Activated CD4-positive, alpha-beta T cell treated with anti-CD3 and anti-CD28 coated beads, Interleukin-2, Interleukin-4, amounts not matched to agents 100 ng/mL and 50 ng/mL, durations not matched to agents 16 hours and 8 hours (primary cell): ENCODE measurements at regions not wholly inside any gene's neighbourhood (a gene's known extent, or its start where the extent isn't known, plus 50 kb on each side); places are given as distances from the start of the nearest gene placed in this dataset.

Source experiments
- DNase-seq: peaks from one replicate; pipeline ENCODE4 v3.0.0-alpha.2; 2020; ENCODE audit warnings: low spot score

DNA sequence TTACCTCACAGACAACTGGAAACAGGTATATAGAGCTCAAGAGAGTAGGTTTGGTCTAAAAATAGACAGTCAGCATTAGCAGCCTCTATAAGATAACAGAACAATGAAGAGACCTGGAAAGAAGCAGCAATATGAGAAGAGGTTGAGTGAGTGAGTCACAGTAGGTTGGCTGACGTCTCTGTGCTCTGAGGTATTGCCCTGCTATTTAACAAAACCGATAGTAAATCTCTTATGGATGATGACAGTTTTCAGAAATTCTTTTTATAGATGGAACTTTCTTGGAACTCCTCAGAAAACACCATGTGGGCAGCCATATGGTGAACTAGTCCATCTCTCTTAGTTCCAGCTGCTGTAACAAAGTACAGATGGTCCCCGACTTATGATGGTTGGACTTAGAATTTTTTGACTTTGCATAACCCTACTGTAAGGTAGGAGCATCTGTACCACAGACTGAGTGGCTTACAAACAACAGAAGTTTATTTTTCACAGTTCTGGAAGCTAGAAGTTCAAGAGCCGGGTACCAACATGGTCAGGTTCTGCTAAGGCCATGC lies 123.5 kb downstream of the MBD2 start:
- no peak for DNase-seq

DNA sequence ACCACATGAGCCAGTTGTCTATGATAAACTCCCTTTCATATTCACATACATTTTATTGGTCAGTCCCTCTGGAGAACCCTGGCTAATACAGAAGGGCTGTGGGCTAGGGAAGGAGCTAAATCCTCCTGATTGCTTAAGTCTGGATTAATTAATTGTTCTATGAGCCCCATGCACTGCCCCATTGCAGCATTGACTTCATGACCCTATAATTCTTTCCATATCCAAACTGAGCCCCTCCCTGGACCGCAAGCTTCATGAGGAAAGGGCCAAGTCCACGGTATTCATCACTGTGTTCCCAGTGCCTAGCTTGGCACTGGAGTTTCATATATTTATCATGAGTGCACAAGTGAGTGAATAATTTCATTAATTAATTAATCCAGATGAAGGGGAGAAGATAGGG lies 124.0 kb downstream of the MBD2 start:
- no peak for DNase-seq

DNA sequence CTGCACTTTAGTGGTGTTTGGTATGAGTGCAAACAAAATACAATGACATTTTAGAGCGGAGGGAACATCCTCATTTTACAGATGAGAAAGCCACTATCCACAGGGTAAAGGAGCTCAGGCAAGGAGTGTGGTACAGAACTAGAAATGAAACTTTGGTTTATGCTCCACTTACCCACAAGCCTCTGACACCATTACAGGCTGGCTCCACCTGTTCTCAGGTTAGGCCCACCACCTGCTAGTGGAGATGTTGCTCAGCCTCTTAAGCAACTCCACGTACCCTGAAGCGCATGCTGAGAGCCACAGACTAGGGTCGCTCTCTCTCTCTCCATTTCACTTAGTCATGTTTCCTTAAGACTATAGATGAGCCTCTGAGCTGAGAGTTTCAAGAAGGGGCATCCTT lies 130.0 kb downstream of the MBD2 start:
- DNase-seq, result no peak

DNA sequence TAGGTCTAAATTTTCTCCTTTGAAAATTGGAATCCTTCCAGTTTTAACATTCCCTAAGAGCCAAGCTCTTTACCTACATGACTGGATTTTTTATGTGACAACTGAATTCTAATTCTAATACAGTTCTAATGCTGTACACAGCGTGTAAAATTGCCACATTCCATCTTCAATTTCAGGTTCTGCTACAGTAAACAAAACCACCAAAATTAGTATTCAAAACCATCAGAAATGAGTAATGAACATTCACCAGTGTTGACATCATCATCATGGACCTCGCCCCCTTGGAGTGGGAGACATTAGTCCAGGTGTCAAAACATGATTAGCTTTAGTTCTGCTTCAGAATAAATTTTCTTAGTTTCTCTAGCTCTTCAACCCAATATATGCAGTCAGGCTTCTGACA lies 133.6 kb downstream of the MBD2 start:
- DNase-seq, result no peak

DNA sequence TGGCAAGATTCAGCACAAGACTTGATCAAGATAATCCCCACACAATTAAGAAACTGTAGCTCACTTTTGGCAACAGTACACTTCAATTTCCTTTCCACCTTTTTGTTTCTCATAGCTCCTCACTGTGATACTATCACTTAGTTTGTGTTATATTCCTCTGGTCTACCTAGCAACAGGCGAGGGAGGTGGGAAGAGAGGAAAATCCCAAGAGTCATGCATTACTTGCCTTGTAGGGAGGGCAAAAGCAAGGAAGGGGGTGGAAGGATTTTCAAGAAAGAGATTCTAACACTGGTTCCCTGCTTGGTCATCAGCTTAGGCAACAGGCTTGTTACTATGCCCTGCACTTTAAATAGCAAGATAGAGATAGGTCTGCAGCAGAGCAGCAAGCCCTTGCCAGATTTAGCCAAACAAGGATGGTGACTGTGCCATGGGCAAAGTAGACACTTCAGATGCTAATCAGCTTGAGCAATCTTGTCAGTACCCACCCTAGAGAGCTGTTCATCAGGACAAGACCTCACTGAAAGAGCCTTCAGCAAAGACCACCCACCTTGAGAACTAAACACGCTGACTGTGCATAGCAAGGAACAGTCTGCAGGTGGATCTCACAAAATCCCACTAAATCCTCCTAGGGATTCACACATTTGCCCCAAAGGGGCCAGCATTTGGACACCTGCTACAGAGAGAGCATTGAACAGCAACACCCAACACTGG lies 134.6 kb downstream of the MBD2 start:
- DNase-seq, result no peak

DNA sequence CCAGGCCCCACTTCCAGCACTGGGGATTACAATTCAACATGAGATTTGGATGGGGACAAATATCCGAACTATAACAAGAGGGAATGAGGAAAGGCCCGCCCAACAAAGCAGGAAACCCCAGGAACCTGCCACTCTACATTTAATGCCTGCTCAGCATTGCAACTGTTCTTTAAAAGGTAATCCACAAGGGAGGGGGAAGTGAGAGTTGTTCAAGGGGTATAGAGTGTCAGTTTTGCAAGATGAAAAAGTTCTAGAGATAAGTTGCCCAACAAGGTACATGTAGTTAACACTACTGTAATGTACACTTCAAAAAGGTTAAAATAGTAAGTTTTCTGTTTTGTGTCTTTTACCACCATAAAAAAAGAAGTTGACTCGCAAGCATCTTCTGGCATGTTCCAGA lies 137.6 kb downstream of the MBD2 start:
- no peak for DNase-seq

DNA sequence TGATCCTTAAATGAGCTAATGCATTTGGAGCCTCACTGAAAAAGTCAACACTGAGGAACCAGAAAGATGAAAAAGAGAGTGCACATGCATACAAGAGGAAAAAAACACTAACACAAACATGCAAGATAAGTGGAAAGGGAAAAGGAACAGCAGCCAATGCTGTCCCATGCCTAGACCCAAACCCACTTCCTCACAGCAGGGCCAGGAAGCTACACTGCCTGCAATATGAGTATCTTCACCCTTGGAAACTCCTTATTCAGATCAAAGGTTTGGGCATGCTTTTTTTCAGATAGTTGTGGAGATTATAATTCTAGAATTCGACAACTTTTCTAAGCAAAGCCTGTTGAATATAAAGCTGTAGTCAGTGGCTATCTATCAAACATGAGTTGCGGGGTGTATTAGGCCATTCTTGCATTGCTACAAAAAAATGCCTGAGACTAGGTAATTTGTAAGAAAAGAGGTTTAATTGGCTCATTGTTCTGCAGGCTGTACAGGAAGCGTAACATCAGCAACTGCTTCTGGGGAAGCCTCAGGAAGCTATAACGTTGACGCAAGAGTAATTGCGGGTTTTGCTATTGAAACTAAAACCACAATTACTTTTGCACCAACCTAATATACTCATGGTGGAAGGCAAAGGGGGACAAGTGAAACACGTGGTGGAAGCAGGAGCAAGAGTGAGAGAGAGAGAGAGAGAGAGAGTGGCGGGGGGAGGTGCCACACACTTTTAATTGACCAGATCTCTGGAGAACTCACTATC lies 138.2 kb downstream of the MBD2 start:
- DNase-seq, result peak; percentile 3

DNA sequence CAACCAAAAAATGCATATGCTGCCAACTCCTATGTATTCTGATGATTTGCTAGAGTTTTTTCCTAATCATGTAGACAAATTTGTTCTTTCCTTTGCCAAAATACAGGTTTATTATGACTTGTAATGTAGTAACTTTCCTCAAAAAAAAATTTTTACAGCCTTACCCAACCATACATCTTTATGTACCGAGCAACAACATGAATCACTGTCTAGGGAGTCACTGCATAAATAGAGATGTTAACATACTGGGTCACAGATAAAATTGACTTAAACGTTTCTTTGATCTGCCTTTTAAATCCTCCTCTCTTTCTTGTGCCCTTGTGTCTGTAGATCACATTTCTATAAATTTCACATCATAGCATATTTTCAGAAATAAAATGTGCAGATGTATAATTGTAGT lies 143.6 kb downstream of the MBD2 start:
- no peak for DNase-seq

DNA sequence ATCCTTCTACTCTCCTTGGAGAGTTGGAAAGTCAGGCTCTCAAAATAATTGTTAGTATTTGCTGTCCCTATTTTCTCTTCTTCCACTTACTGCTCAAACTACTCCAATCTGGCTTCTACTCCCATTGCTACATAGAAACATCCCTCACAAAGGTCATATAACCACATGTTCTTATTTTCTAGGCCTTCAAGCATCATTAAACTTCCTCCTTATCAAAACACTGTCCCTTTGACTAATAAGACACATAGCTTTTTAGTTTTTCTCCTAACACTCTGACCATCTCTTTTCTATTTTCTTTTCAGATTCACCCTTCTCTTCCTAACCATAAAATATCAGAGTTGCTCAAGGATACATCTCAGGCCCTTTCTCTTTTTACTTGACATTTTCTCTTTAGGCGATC lies 148.3 kb downstream of the MBD2 start:
- no peak for DNase-seq

DNA sequence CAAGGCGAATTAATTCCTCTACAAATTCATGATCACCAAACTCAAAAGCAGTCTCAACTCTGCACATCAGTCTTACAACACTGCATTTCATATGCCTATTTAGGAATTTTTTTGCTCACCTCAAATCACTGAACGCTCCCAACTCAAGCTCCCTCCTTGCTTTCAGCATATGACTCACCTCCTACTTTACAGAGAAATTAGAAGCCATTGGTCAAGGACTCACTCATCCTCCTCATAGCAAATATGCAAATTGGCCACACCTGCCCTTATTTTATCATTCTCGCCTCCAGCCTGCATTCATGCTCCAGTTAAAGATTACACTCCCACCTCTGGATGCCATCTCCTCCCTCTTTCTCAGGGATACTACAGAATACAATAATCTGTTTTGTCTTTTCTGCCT lies 148.8 kb downstream of the MBD2 start:
- DNase-seq, result no peak

DNA sequence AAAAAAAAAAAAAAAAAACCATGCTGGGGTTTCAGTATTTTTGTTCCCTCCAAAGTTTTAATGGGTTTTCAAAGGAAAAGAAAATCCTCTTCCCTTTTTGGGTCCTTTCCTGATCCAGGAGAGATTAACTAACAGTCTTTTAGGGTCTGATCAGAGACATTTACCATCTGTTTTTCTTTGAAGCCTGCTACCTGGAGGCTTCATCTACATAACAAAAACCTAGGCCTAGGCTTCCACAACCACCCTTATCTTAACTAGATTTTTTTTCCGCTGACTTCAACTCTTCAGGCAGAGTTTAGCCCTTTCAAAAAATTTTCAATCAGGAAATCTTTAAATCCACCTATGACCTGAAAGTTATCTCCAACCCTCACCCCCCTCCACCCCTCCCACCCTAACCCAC lies 154.7 kb downstream of the MBD2 start:
- DNase-seq, result no peak

DNA sequence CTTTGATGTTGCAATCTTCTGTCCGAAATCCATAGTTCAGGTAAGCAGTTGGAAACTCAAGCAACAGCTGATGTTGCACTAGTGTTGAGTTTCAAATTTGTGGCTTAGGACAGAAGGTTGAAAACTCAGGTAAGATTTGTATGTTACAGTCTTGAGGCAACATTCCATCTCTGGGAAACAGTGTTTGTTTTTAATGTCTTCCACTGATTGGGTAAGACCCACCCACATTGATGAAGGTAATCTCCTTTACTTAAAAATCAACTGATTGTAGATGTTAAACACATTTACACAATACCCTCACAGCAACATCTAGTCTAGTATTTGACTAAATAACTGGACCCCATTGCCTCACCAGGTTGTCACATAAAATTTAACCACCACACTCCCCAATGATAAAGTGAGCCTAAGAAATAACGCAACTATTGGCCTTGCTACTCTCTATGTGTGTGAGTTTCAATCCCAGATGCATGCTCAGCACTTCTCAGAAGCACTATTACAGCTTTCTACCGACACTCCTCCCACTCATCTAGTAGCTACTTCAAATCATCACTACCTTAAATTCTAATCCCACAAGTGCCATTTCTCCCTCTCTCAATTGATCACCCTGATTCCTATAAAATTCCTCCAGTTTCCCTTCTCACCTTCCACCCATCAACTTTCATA lies 164.0 kb downstream of the MBD2 start:
- no peak for DNase-seq

DNA sequence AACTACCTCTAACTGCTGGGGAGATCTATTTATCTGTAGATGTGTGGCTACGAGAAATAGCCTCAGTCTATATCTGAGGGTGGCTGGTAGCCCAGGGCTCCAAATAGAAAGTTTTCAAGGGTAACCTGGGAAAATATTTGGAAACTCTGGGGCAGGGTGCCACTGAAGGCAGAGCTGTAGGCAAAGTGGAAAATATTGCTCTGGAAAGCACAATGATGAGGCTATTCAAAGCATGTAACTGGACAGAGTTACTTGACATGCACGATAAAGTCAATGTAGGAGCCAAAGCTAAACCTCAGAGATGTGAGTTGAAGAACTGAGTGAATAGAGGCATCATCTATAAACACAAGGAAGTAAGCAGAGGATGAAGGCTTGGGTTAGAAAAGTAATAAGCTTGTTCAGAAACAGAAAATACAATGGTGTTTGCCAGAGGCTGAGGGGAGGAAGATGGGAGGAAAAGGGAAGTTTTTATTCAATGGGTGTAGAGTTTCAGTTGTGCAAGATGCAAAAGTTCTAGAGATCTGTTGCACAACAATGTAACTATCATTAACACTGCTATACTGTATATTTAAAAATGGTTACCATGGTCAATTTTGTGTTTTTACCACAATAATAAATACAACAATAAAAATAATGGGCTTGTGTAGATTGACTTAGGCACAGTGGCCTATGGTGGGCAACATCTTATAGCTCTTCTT lies 171.6 kb downstream of the MBD2 start:
- DNase-seq, result no peak

DNA sequence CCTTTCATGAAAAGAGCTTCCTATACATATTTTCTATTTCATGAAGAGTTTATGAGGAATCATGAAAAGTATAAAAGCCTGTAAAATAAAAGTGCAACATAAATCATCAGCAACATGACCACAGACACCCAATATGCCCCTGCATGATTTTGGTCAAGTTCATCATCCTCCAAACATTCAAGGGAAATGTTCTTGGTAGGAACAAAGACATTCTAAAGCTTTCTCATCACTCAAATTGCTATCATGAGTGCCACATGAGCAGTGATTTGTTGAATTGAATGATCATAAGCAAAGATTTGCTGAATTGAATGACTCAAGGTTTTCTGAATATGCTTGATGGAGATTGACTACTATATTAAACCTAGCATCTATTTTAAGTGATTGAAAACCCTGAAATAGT lies 172.2 kb downstream of the MBD2 start:
- no peak for DNase-seq

DNA sequence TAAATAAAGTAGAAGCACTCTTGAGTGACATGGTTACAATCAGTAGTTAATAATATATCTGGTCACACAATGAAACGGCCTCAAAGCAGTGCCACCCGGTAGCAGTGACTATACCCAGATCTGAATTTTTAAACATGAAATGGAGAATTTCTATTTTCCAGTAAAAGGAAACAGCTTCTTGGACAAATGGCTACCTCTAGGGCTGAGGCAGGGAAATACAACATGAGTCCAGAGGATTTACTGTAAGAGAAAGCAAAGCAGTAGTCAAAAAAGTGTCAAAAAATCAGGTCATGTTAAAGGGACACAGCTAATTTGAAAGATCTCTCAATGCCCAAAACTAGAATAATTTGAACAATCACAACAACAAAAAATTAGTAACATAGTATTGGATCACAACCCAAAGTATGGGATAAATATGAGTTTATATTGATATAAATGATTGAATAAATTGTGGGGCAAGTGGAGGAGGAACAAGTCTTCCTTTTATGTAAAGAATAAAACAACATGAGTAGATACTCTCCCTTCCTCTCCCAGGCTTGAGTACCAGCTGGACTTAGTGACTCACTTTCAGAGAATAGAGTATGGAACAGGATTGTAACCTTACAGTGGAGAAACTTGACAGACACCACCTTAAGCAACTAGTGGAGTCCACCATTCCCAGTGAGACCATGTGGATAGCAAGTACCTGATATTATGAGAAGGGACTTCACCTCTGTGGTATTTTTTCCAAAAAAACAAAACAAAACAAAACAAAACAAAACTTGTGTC lies 180.8 kb downstream of the MBD2 start:
- no peak for DNase-seq

DNA sequence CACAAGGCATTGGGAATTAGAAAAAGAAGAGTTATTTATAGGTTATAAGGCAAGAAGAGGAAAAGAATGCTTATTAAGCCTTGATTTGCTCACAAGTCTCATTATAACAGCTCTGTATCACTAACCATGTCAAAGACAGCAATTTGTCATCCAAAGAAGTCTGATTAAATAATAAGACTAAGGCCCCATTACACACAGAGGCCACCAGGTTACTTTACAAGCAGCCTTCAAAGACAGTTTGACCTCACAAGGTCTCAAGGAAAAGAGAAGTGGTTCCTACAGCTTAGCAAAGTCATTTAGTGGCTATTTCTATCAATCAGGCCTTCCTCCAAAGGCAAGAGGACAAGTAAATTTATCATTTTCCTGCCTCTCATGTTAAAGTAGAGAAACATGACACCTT lies 188.5 kb downstream of the MBD2 start:
- no peak for DNase-seq

DNA sequence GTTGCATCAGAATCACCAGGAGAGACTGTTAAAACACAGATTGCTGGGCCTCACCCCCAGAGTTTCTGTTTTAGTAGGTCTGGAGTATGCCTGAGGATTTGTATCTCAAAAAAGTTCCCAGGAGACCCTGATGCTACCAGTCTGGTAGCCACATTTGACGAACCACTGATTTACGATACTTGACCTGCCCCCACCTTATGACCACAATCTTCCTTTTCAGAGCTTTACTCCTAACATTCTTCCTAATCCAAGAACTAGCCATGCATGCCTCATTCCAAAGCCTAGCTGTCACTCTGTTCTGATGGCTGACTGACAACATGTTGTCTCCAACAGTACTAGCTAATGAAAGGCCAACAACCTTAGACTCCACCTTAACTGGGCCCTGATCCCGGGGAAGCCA lies 191.4 kb downstream of the MBD2 start:
- DNase-seq, result no peak

DNA sequence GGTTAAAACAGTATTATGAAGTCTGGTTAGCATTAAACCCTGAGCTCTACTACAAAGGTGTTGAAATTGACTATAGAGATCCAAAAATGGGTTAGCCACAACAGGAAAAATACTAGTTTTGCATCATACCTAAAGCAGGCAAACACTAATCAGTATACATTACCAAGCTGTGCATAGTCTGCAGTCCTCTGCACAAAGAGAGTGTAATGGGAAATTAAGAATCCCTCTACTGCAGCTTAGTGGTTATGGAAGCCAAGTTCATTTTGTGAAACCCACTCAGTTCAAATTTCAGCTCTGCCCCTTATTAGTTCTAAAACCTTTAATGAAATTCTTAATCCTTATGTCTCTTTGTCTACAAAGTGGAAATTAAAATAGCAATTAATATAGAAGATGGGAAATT lies 192.1 kb downstream of the MBD2 start:
- no peak for DNase-seq

DNA sequence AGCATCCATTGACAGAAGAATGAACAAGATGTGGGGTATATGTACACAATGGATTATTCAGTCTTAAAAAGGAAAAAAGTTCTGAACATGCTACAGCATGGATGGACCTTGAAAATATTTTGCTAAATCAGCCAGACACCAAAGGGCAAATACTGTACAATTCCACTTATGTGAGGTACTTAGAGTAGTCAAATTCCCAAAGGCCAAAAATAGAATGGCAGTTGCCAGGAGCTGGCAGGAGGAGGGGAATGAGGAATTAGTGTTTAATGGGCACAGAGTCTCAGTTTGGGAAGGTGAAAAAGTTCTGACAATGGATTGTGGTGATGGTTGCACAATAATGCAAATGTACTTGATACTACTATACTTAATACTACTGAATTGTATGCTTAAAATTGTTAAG lies 193.2 kb downstream of the MBD2 start:
- DNase-seq, result no peak

DNA sequence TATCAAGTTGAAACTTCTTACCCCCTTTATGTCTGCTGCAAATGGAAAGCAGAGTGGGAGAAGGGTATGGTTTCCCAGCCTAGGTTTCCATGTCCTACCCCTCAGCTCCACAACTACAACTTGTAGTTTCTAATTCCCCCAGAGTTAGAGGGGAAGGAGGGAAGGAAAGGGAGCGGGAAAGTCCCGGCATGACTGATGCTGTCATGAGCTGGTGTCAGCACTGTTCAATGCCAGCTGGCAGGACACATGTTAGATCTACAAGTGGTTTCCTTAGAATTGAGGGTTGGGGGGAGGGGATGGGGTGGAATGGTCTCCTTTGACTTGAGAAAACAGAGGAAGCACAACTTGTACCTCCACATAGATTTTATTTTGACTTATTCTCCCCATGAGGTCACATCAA lies 194.0 kb downstream of the MBD2 start:
- no peak for DNase-seq

DNA sequence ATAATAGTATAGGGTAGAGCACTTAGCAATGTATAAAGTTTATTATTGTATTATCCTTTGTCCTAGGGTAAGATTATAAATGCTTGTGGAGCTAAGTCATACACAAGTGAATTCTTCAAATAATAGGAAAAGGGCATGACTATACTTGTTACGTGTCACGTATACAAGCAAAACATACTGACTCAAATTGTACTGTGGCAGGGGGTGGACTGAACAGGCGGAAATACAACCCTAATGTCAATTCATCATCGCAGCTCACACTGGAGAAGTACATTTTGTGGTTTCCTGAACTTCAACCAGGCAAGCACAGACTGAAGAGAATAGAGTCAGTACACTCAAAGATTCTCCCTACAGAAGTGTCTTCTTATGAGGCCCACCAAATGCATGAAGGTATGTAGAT lies 201.0 kb downstream of the MBD2 start:
- no peak for DNase-seq

DNA sequence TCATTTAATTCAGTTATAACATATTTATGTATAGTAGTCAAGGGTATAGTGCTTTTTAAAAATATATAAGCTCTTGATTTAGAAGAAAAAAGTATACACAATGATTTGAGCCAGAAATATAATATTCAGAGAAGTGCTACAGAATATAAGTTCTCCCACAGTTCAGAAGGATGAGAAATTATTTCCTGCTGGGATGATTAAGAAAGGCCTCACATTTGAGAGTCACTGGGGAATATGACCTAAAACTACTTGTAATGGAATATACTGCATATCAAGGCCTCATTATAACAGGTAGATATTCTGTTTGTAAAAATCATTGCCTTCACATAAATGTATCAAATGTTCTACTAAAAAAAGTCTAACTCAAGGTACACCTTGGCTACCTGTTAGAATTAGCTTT lies 203.5 kb downstream of the MBD2 start:
- no peak for DNase-seq
